ENCODE measurements at regions not wholly inside any gene's neighbourhood (a gene's known extent, or its start where the extent isn't known, plus 50 kb on each side); places are given as distances from the start of the nearest gene placed in this dataset.
A peak's percentile ranks its signal among the peaks of the same experiment; 100 is the strongest.

GRCh38 chr2:12809526-12809925 lies 92.8 kb downstream of the TRIB2 start:
- DNase-seq (no peak), ATAC-seq (peak in 1 of 2 donors; percentile 38)
- TF ChIP-seq POLR2A (IDR thresholded peaks at IDR 0.05): no peak
- TF ChIP-seq CTCF (IDR thresholded peaks at IDR 0.05 in 4 of 5, conservative IDR thresholded peaks at IDR 0.05 in 1 of 5): no peak
- H3K4me3 ChIP-seq: no peak overlapping the region
- no peaks in the 10 kb centered on the region for H3K27me3 ChIP-seq
- intact Hi-C loops (cut with DNase I; ENCODE audit: low total_unique reads): no loop called here
- no peaks in the 10 kb centered on the region for H3K9me3 ChIP-seq
- H3K36me3 ChIP-seq: no peaks in the 10 kb centered on the region
- H3K4me1 ChIP-seq: peaks cover 0 to 28% of the 10 kb centered on the region in 2 donors
- in situ Hi-C loops (cut with MboI; ENCODE audit: low sequenced_read_pairs in 4 of 4): no loop called here
- H3K27ac ChIP-seq: peak overlapping the region; percentile 12 to 66 (median 47)

- no peak for DNase-seq
- in situ Hi-C loops (cut with MboI; ENCODE audit: low sequenced_read_pairs in 4 of 4) (no loop called here), intact Hi-C loops (cut with DNase I; ENCODE audit: low total_unique reads) (no loop called here)
- H3K36me3 ChIP-seq: no peaks in the 10 kb centered on the region
- H3K9me3 ChIP-seq: no peaks in the 10 kb centered on the region
- H3K27ac ChIP-seq: no peak overlapping the region
- ATAC-seq: no peak
- no peak for TF ChIP-seq POLR2A (IDR thresholded peaks at IDR 0.05)
- TF ChIP-seq CTCF (IDR thresholded peaks at IDR 0.05 in 4 of 5, conservative IDR thresholded peaks at IDR 0.05 in 1 of 5): no peak
- no peak overlapping the region for H3K4me3 ChIP-seq
- H3K4me1 ChIP-seq: peaks cover 0 to 27% of the 10 kb centered on the region in 2 donors
- H3K27me3 ChIP-seq: no peaks in the 10 kb centered on the region
Observed at GRCh38 chr2:12811916-12812315, 95.2 kb downstream of the TRIB2 start.

- in situ Hi-C loops (cut with MboI; ENCODE audit: low sequenced_read_pairs in 4 of 4) (no loop called here), intact Hi-C loops (cut with DNase I; ENCODE audit: low total_unique reads) (no loop called here)
- Histone ChIP-seq H3K27ac (no peak overlapping the region), H3K4me3 (no peak overlapping the region), H3K27me3 (no peaks in the 10 kb centered on the region), H3K4me1 (peaks cover 2 to 15% of the 10 kb centered on the region in 2 donors), H3K36me3 (no peaks in the 10 kb centered on the region), H3K9me3 (no peaks in the 10 kb centered on the region)
- ATAC-seq: no peak
- no peak for DNase-seq
- no peak for TF ChIP-seq CTCF (IDR thresholded peaks at IDR 0.05 in 4 of 5, conservative IDR thresholded peaks at IDR 0.05 in 1 of 5)
- no peak for TF ChIP-seq POLR2A (IDR thresholded peaks at IDR 0.05)
Observed at GRCh38 chr2:12813166-12813565, 96.4 kb downstream of the TRIB2 start.

- Histone ChIP-seq H3K9me3 (no peaks in the 10 kb centered on the region), H3K4me1 (peaks cover 17 to 19% of the 10 kb centered on the region in 2 donors), H3K36me3 (no peaks in the 10 kb centered on the region), H3K4me3 (no peak overlapping the region), H3K27me3 (no peaks in the 10 kb centered on the region), H3K27ac (no peak overlapping the region)
- ATAC-seq (no peak), DNase-seq (no peak)
- no peak for TF ChIP-seq CTCF (IDR thresholded peaks at IDR 0.05 in 4 of 5, conservative IDR thresholded peaks at IDR 0.05 in 1 of 5)
- no peak for TF ChIP-seq POLR2A (IDR thresholded peaks at IDR 0.05)
- intact Hi-C loops (cut with DNase I; ENCODE audit: low total_unique reads): no loop called here
- in situ Hi-C loops (cut with MboI; ENCODE audit: low sequenced_read_pairs in 4 of 4): no loop called here
Observed at GRCh38 chr2:12816379-12817306, 99.9 kb downstream of the TRIB2 start.

Measured in gastrocnemius medialis (tissue), 4 donors.